HG02798 (cell line): ENCODE measurements at regions not wholly inside any gene's neighbourhood (a gene's known extent, or its start where the extent isn't known, plus 50 kb on each side); places are given as distances from the start of the nearest gene placed in this dataset.
"Not testable (repeated sequence)": the region's sequence is repeated elsewhere in the genome, so short reads cannot be mapped to it uniquely, and the experiment has no call there.

ENCODE experiments used
- ATAC-seq: cut with Tn5 transposase; IDR thresholded peaks from one replicate; pipeline ENCODE4 v1.9.1; 2021; ENCODE audit warnings: mild to moderate bottlenecking; ENCODE audit not compliant: unreplicated experiment, poor library complexity

GRCh38 chr5:45893309-45893708, 197.1 kb upstream of the HCN1 start:
- no peak for ATAC-seq

GRCh38 chr5:45890441-45891080, 194.4 kb upstream of the HCN1 start:
- not testable (repeated sequence) for ATAC-seq

GRCh38 chr5:45862763-45863162, 166.6 kb upstream of the HCN1 start:
- no peak for ATAC-seq

- ATAC-seq = no peak
Observed at GRCh38 chr5:45847877-45848276, 151.7 kb upstream of the HCN1 start.

- no peak for ATAC-seq
Observed at GRCh38 chr5:45826055-45826454, 129.9 kb upstream of the HCN1 start.

GRCh38 chr5:45800331-45800730, 104.2 kb upstream of the HCN1 start:
- no peak for ATAC-seq

- ATAC-seq = no peak
Observed at GRCh38 chr5:45799388-45799787, 103.2 kb upstream of the HCN1 start.

GRCh38 chr5:45796959-45797553, 100.9 kb upstream of the HCN1 start:
- no peak for ATAC-seq

GRCh38 chr5:45795458-45795857, 99.3 kb upstream of the HCN1 start:
- no peak for ATAC-seq

GRCh38 chr5:45793638-45794532, 97.7 kb upstream of the HCN1 start:
- peak; percentile 91 for ATAC-seq

GRCh38 chr5:45779874-45780671, 83.9 kb upstream of the HCN1 start:
- no peak for ATAC-seq

GRCh38 chr5:45774528-45774927, 78.3 kb upstream of the HCN1 start:
- ATAC-seq = no peak

GRCh38 chr5:45772402-45772801, 76.2 kb upstream of the HCN1 start:
- ATAC-seq = peak; percentile 39

- ATAC-seq = no peak
Observed at GRCh38 chr5:45765561-45765960, 69.4 kb upstream of the HCN1 start.

GRCh38 chr5:45750574-45750973, 54.4 kb upstream of the HCN1 start:
- ATAC-seq = no peak

GRCh38 chr5:45748511-45748910, 52.3 kb upstream of the HCN1 start:
- not testable (repeated sequence) for ATAC-seq
